Sigmoid colon (tissue), 6 donors: ENCODE measurements at regions not wholly inside any gene's neighbourhood (a gene's known extent, or its start where the extent isn't known, plus 50 kb on each side); places are given as distances from the start of the nearest gene placed in this dataset.

Source experiments
- DNase-seq: peaks from one replicate; pipeline ENCODE4 v3.0.0-alpha.2; 2019
- H3K27ac ChIP-seq, 4 donors: fragments of 200-600 bp; sonication (generic); one replicate each; pipeline ENCODE4 v1.5.1; 2016 to 2019; ENCODE audit warnings: mild to moderate bottlenecking in 1 of 4
- H3K27me3 ChIP-seq, 3 donors: fragments of 200-600 bp; sonication (generic); one replicate each; pipeline ENCODE4 v1.5.1; 2019; ENCODE audit warnings: mild to moderate bottlenecking in 1 of 3
- H3K36me3 ChIP-seq, 4 donors: fragments of 200-600 bp; sonication (generic); one replicate each; pipeline ENCODE4 v1.5.1; 2016 to 2019
- H3K4me1 ChIP-seq, 4 donors: fragments of 200-600 bp; sonication (generic); one replicate each; pipeline ENCODE4 v1.5.1; 2017 to 2019
- H3K4me3 ChIP-seq, 4 donors: fragments of 200-600 bp; sonication (generic); one replicate each; pipeline ENCODE4 v1.5.1; 2017 to 2019; ENCODE audit warnings: mild to moderate bottlenecking in 2 of 4, moderate library complexity in 1 of 4
- H3K9me3 ChIP-seq, 4 donors: fragments of 200-600 bp in 3 of 4; sonication (generic) in 3 of 4; one replicate each; pipeline versions ENCODE4 v1.5.1 to v1.6.1; 2013 to 2019
- EP300 ChIP-seq, 4 donors: sonication (generic); formaldehyde crosslinking; IDR thresholded peaks; one replicate each; pipeline ENCODE4 v1.6.1; 2017; ENCODE audit warnings: antibody characterized with exemption in 4 of 4
- POLR2A ChIP-seq, 2 donors: fragments of 450-650 bp; IDR thresholded peaks; one replicate each; pipeline ENCODE4 v1.6.1; 2016; ENCODE audit warnings: antibody characterized with exemption in 2 of 2, mild to moderate bottlenecking in 2 of 2, moderate library complexity in 2 of 2
- POLR2AphosphoS5 ChIP-seq, 4 donors: sonication (generic); formaldehyde crosslinking; IDR thresholded peaks; one replicate each; pipeline ENCODE4 v1.6.1; 2017; ENCODE audit warnings: antibody characterized with exemption in 4 of 4
- WGBS, 2 donors: extraction: QIAGEN DNeasy Blood & Tissue Kit; methylation state at CpG; one replicate each; pipeline ENCODE4 v1.1.7; 2013; 5-methylcytosine and 5-hydroxymethylcytosine counted together
- intact Hi-C: fragments of 100-400 bp; cut with DNase I; formaldehyde crosslinking; loops from one replicate; pipeline ENCODE4 v1.15.1; 2023
- TF ChIP-seq, protein P1 (sequence below), 4 experiments: fragments of 450-650 bp in 3 of 4; fragments of 200-600 bp in 1 of 4; IDR thresholded peaks; one replicate each; pipeline ENCODE4 v1.5.1; 2016 to 2019; ENCODE audit warnings: antibody characterized with exemption in 4 of 4, mild to moderate bottlenecking in 3 of 4, moderate library complexity in 2 of 4
- donor health status: healthy with polysubstance abuse.
- donor health status: healthy.

DNA sequence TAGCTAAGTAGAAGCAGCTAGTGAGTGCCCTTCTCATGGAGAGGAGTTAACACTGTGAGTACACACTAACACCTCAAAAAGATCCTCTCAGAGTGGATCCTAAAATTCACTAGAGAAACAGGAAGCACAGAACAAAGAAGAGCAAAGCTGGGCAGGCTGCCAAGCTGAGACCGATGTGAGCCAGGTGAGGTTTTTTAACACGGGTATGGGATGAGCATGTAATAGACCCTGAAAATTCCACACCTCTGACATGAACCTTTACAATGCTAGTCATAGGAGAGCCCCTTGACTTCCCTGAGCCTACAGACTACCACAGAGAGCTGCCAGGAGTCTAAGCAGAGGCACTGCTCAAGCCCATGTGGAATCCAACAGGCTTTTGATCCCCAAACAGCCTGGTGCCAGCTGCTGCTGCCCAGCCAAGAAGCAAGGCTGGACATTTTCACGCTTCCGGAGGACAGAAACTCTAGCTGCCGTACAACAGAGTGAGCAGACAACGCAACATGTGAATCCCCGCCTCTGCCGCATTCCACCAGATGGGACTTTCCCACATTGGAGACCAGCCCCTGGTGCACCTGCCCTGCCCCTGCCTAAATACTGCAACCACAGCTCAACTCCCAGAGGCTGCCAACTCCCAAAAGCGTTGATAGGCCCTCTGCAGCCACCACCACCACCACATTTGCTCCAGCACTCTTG lies 280.8 kb downstream of the CDH10 start:
- Histone ChIP-seq H3K27ac (no peak overlapping the region), H3K9me3 (no peaks in the 10 kb centered on the region), H3K4me3 (no peak overlapping the region), H3K27me3 (no peaks in the 10 kb centered on the region), H3K4me1 (no peaks in the 10 kb centered on the region), H3K36me3 (no peaks in the 10 kb centered on the region)
- 66 to 80% methylated on average over 9 of the region's 9 CpGs for WGBS, 2 donors
- no peak for TF ChIP-seq POLR2AphosphoS5 (IDR thresholded peaks at IDR 0.05)
- TF ChIP-seq, protein P1, sequence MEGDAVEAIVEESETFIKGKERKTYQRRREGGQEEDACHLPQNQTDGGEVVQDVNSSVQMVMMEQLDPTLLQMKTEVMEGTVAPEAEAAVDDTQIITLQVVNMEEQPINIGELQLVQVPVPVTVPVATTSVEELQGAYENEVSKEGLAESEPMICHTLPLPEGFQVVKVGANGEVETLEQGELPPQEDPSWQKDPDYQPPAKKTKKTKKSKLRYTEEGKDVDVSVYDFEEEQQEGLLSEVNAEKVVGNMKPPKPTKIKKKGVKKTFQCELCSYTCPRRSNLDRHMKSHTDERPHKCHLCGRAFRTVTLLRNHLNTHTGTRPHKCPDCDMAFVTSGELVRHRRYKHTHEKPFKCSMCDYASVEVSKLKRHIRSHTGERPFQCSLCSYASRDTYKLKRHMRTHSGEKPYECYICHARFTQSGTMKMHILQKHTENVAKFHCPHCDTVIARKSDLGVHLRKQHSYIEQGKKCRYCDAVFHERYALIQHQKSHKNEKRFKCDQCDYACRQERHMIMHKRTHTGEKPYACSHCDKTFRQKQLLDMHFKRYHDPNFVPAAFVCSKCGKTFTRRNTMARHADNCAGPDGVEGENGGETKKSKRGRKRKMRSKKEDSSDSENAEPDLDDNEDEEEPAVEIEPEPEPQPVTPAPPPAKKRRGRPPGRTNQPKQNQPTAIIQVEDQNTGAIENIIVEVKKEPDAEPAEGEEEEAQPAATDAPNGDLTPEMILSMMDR (IDR thresholded peaks at IDR 0.05) = no peak
- TF ChIP-seq EP300 (IDR thresholded peaks at IDR 0.05) = no peak
- TF ChIP-seq POLR2A (IDR thresholded peaks at IDR 0.05) = no peak
- intact Hi-C loops = no loop called here
- DNase-seq = no peak

DNA sequence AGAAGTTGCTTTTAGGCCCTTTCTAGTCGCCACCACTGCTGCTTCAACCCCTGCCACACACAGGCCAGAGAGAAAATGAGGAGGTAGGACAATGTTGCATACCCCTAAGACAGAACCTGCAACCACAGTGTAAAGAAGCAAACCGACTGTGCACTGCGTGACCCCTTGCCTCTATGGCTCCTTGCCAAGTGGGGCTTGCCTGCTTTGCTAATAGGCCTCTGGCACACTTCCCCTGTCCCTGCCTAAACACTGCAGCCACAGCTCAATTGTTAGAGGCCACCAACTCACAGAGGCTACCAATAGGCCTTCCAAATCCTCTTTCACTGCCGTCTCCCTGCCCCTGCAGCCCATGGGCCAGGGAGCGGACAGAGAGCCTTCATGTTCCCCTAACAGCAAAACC lies 280.1 kb downstream of the CDH10 start:
- no peaks in the 10 kb centered on the region for H3K36me3 ChIP-seq
- no peaks in the 10 kb centered on the region for H3K9me3 ChIP-seq
- intact Hi-C loops = no loop called here
- H3K27me3 ChIP-seq = no peaks in the 10 kb centered on the region
- TF ChIP-seq EP300 (IDR thresholded peaks at IDR 0.05) = no peak
- TF ChIP-seq, protein P1 (IDR thresholded peaks at IDR 0.05) = no peak
- no peak for TF ChIP-seq POLR2A (IDR thresholded peaks at IDR 0.05)
- no peak for TF ChIP-seq POLR2AphosphoS5 (IDR thresholded peaks at IDR 0.05)
- H3K27ac ChIP-seq = no peak overlapping the region
- no peaks in the 10 kb centered on the region for H3K4me1 ChIP-seq
- no peak for DNase-seq
- 81 to 88% methylated on average over 5 of the region's 5 CpGs for WGBS, 2 donors
- no peak overlapping the region for H3K4me3 ChIP-seq

DNA sequence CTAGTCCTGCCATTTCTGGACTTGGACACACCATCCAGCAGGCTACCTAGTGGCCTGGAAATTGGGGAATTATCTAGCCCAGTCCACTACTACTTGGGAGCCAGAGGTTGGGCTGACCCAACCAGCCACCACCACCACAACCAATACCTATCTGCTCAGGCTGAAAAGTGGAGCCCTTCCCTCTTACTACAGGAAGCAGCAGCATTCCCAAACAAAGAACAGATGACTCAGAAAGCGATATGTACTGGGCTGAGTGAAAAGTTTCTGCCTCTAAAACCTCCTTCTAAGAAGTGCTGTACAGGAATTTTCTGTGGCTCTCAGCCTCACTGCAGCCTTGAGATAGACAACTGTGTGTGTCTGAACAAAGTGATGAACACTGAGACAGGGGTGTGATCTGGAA lies 279.4 kb downstream of the CDH10 start:
- Histone ChIP-seq H3K27me3 (no peaks in the 10 kb centered on the region), H3K36me3 (no peaks in the 10 kb centered on the region), H3K9me3 (no peaks in the 10 kb centered on the region), H3K4me1 (no peaks in the 10 kb centered on the region), H3K27ac (no peak overlapping the region), H3K4me3 (no peak overlapping the region)
- DNase-seq = no peak
- intact Hi-C loops = no loop called here
- TF ChIP-seq, protein P1 (IDR thresholded peaks at IDR 0.05) = no peak
- no peak for TF ChIP-seq EP300 (IDR thresholded peaks at IDR 0.05)
- 91 to 94% methylated on average over 1 of the region's 1 CpG for WGBS, 2 donors

DNA sequence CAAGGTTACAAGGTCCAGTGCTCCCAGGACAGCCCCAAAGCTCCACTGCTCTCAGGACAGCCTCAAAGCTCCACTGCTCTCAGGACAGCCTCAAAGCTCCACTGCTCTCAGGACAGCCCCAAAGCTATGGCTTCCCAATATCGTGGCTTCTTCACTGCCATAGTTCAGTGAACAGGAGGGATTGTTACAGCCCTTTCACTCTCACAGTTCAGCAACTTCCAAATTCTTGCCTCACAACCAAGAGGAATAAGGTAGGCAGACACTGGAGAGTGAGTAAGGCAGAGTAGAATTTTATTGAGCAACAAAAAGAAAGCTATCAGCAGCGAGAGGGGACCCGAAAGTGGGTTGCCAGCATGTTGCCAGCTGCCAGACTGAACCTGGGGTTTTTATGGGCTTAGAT lies 277.6 kb downstream of the CDH10 start:
- Histone ChIP-seq H3K4me3 (no peak overlapping the region), H3K36me3 (no peaks in the 10 kb centered on the region), H3K27me3 (no peaks in the 10 kb centered on the region), H3K4me1 (no peaks in the 10 kb centered on the region), H3K27ac (no peak overlapping the region), H3K9me3 (no peaks in the 10 kb centered on the region)
- intact Hi-C loops = no loop called here
- no peak for TF ChIP-seq EP300 (IDR thresholded peaks at IDR 0.05)
- TF ChIP-seq POLR2AphosphoS5 (IDR thresholded peaks at IDR 0.05) = no peak
- TF ChIP-seq POLR2A (IDR thresholded peaks at IDR 0.05) = no peak
- TF ChIP-seq, protein P1 (IDR thresholded peaks at IDR 0.05) = no peak
- WGBS, 2 donors = 78 to 88% methylated on average over 3 of the region's 3 CpGs
- DNase-seq = no peak

DNA sequence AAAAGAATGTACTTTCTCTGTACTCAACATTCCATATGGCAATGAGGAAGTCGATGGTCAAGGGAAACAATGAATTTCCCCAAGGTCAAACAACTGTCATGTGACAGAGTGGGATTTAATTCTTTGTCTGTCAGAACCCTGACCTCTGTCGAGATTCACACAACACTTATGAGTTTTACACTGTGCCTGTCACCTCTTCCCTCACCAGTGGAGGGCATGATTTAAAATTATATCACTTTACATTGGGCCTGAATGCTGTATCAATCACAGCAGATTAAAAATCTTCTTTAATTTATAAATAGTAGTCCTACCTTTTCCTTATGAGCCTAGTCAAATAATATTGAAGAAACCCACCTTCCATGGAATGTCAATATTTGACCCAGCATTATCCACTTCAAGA lies 276.7 kb downstream of the CDH10 start:
- intact Hi-C loops = no loop called here

More for the DNA sequence above, 276.7 kb downstream of the CDH10 start:
- Histone ChIP-seq H3K9me3 (no peaks in the 10 kb centered on the region), H3K4me1 (no peaks in the 10 kb centered on the region), H3K36me3 (no peaks in the 10 kb centered on the region), H3K27me3 (no peaks in the 10 kb centered on the region), H3K27ac (no peak overlapping the region), H3K4me3 (no peak overlapping the region)
- TF ChIP-seq POLR2AphosphoS5 (IDR thresholded peaks at IDR 0.05) = no peak
- TF ChIP-seq EP300 (IDR thresholded peaks at IDR 0.05) = no peak
- TF ChIP-seq, protein P1 (IDR thresholded peaks at IDR 0.05) = no peak
- TF ChIP-seq POLR2A (IDR thresholded peaks at IDR 0.05) = no peak
- WGBS, 2 donors = 22 to 51% methylated on average over 2 of the region's 2 CpGs
- no peak for DNase-seq
